Stimulated activated CD4-positive, alpha-beta T cell treated with anti-CD3 and anti-CD28 coated beads, Interleukin-1b, Interleukin-23, amount 100 ng/mL, for 24 hours (primary cell): ENCODE measurements at regions not wholly inside any gene's neighbourhood (a gene's known extent, or its start where the extent isn't known, plus 50 kb on each side); places are given as distances from the start of the nearest gene placed in this dataset.

ENCODE experiments used
- DNase-seq, 4 experiments: peaks; one replicate each; pipeline ENCODE4 v3.0.0-alpha.2; 2020; ENCODE audit warnings: low read depth in 4 of 4, low spot score in 1 of 4

DNA sequence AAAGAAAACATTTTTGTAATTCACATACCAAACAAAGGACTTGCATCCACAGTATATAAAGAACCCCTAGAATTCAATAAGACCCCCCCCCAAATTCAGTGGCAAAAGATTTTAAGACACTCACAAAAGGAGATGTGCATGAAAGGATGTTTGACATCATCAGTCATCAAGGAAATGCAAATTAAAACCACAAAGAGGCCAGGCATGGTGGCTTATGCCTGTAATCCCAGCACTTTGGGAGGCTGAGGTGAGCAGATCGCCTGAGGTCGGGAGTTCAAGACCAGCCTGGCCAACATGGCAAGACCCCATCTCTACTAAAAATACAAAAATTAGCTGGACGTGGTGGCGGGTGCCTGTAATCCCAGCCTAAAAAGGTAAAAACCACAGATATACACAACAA lies 61.3 kb downstream of the AIPL1 start:
- peak in 1 of 4 experiments; percentile 7 for DNase-seq

DNA sequence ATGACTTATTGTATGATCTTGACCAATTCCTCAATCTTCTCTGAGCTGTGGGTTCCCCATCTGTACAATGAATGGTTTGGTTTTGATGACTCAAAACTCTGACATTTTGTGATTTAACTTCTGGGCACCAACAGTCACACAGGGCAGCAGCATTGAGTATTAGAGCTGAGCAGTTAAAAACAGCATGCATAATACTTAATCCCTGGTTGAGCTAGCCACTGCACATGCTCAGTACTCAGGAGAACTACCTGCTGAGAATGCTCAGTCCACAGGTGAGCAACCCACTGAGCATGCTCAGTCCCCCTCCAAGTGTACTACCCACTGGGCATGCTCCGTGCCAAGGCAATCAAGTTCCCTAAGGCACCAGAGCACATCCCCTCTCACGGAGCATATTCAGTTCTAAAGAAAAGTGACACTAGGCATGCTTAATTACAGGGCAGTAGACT lies 68.7 kb downstream of the AIPL1 start:
- DNase-seq: no peak

DNA sequence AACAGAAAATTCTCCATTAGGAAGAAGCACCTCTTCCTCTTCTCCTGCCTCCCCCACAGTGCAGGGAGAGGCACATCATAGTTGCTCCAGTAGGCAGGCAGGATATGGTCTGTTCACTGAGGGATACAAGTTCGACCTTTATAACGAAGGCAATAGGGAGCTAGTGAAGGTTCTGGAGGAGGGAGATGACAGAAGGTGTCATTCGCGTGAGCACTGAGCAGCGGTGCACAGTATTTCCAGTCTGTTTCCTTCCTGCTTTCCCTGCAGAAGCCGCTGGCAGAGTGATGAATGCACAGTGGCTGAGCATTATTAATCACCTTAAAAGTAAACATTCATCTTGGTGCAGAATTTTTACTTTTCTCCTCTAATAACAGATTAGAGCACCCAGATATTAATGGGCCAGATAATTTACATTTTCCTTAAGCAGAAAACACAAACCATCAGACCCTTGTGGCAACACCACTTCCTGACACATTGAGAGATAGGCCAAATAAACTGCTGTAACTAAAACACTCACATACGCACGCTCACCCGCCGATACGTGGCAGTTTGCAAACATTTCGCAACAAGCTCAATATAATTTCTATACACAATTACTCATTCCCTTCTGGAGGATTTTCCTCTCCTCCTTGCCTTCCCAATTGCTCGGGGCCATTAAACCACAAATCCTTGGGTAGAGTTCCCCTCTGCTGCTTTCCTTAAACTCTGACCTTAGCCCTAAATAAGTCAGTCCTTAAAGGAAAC lies 69.5 kb downstream of the AIPL1 start:
- no peak for DNase-seq

DNA sequence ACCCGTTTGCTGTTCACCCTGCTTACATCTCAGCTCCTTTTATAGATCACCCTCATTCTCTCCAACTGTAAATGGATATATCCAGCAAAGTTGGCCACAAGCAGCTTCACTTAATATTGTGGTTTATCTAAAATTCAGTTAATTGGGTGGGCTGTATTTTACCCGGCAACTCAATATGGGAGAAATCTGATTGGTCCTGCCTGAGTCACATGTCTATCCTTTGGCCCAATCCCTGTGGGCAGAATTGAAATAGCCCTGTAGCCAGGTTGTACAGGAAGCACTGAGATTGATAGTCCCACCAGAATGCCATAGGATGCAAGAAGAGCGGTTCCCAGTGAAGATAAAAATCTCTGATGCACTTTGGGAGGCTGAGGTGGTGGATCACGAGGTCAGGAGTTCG lies 73.2 kb downstream of the AIPL1 start:
- no peak for DNase-seq

DNA sequence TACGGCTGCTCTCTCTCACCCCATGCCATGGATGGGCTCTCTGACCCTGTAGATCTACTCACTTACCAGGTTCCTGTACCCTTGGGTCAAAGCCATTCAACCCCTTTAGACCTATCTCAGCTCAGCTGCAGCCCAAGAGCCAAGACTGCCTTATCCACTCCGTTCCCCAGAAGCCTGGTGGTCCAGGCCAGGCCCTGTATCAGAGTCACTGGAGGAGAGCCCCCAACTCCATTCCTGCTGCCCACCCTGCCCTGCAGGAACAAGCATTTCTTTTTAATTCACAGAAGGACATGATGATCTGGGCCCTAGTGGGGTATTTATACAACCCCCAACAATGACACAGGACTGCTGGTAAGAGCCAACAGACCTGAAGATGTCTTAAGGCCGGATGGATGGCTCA lies 76.8 kb downstream of the AIPL1 start:
- no peak for DNase-seq

DNA sequence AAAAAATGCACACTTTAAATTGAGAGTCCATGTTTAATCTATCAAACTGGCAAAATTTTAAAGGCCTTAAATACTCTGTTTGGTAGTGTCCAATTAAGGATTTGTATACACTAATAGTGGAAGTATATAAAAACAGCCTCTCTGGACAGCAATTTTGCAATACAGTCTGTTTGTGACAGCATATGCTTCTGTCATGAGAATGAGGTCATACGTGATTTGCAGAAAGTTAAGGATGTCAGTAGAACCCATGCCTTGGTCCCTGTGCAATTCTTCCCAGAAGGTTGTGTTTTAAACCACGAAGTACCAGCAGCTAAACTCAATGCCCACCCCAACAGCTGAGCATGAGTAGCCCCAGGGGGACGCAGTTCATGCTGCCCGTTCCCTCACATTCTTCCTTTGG lies 78.4 kb downstream of the AIPL1 start:
- DNase-seq: no peak

DNA sequence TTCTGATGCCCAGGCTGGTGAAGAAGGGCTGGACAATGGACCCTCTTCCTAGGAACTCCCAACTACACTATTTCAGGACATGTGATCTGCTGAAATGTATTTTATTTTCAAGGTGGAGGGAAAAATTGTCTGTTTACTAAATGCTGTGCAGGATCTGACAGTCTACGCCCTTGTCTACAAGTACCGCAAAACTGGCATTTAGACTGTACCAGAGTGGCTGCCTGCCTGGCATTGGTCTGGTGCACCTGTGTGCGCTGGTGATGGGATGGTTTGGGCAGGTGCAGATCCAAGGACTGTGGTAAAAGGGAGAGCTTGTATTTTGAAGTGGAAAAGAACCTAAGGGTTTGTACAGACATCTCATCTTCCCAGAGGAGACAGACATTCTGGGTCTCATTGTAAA lies 79.7 kb downstream of the AIPL1 start:
- no peak for DNase-seq

DNA sequence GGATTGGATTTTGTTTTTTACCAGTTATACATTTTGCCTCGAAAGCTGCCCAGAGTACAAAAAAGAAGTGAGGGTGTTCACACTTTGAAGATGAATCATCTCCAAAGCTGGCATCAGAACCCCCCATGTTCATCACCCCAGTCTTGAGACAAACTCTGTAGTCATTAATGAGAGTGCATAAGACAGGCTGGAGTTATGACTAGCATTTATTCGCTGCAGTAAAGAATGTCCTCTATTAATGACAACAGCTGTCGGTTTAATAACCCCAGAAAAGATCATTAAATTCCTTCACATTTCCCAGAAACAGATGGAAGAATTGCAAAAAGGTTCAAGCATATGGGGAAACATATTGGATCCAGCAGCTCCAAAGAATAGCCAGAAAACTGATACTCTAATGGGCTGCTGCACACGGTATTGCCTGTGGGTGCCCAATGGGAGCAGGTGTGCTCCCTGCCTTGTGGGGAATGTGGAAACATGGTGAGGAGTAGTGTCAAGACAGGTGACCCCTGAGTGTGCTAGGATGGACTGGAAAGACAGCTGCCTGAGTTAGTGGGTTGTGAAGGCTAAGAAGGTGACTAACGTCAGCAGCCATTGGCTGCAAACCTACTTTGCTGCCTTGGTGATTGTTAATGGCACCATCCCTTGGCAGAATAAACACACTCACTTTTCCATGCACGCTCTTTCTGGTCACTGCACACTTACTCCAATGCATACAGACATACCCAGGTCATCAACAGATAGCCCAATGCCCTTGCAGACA lies 81.9 kb downstream of the AIPL1 start:
- DNase-seq: no peak

DNA sequence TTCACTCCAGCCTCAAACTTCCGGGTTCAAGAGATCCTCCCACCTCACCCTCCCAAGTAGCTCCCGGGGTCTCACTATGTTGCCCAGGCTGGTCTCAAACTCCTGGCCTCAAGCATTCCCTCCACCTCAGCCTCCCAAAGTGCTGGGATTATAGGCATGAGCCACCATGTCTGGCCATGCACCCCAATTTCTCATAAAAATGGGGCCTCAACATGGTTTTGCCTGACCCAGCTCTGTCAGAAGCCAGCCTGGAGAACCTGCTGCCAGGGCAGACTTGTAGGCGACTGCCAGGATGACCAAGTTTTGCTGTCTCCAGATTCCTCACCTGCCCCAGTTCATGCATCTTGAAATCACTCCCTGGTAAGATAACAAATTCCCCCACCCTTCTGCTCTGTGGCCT lies 82.9 kb downstream of the AIPL1 start:
- DNase-seq: no peak

DNA sequence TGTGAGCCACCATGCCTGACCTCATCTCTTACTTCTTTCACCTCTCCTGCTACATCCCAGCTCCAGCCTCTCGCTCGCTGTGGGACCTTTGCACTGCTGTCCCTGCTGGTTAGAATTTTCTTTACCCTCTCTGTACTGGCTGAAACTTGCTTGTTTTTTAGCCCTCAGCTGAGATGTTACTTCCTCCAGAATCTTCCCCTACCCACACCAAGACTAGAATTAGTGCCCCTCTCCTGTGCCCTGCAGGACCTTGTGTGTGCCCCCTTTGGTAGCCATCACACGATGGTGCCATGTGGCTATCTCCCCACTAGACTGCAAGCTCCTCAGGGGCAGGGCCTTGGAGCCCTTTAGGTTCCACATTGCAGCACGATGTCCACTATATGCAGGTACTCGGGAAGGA lies 84.1 kb downstream of the AIPL1 start:
- no peak for DNase-seq

DNA sequence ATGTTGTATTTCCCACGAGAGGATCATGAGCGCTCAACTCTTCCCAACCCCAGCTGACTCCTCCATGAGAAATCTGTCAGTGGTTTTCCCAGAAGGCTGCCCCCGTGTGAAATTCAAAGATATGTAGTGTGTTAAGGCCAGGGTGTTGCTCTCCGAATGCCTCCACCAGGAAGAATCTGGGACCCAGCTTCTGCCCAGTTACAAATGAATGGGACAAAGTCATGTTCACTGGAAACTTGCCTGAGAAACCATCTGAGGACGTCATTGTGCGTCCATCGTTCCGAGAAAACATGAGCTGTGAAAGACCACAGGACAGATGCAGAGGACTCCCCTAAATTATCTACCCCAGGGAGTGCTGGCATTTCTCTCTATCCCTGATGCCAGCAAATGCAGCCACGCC lies 86.0 kb downstream of the AIPL1 start:
- no peak for DNase-seq

DNA sequence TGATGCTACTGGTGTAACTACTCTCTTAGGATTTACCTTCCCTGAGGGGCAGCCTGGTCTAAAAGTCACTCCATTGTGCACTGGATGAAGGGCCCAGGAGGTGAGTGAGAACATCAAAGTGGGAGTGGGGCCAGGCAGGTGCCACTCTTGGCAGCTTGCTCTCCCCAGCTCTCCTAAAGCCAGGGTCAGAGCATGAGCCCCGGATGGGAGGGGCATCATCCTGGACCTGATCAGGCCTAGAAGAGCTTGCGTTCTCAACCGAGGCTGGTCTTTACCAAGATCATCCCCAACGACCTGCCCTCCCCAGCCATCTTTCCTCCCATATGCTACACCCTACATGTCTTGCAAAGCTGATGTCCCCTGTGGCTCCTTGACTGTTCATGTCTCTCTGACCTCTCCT lies 87.1 kb downstream of the AIPL1 start:
- DNase-seq: no peak

DNA sequence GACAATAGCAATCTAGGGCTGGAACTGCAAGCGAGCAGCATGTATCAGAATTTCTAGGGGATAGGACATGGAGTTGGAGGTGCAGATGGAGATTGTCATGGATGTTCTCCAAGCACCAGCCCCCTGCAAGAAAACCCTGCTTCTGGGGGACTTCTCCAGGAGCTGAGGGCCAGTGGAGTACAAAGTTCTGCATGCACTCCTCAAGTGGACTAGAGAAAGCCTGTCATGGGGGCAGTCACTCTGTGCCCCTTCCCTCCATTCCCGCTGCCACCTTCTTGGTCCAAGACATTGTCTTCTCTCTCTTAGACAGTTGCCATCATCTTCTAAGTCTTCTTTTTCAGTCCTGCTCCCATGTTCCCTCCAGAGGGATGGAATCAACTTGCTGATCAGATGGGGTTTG lies 87.9 kb downstream of the AIPL1 start:
- DNase-seq: no peak

DNA sequence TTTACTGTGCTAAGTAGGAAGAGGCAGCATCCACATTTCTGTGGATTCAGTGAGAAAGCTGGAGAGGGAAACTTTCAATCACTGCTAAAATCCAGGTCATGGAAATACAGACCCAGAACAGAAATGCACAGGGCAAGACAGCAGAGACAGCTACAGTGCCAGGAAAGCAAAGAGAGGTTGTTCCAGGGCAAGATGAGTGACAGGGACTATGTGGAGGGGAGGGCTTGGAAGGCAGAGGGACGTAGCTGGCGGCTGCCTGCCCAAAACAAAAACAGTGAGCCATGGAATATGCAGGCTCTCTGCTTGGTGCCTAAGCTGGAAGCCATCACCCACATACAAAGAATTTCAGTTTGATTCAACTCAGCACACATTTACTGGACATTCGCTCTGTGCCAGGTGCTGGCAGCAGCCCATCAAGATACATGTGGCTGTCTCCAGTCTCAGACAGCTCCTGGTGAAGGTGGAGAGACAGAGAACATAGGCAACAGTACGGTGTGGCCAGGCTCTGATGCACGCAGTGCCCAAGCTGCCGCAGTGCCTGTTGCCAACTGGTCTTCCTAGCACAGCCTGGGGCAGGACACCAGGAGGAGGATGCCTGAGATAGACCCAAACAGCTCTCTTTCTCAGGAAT lies 88.7 kb downstream of the AIPL1 start:
- DNase-seq: no peak

DNA sequence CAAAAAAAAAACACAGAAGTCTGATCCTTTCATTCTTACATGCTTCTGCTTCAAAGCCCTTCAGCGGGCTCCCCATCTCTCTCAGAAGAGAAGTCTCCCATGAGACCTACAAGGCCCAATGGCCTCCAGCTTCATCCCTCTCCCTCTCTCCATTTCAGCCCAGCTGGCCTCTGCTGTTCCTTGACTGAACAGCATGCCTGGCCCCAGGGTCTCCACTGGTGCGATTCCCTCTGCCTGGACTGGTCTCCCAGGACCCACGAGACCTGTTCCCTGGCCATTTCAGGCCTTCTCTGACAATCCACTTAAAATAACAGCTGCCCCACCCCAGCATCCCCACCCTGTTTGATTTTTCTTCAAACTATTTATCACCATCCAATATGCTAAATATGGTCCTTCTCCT lies 91.2 kb downstream of the AIPL1 start:
- DNase-seq: no peak

DNA sequence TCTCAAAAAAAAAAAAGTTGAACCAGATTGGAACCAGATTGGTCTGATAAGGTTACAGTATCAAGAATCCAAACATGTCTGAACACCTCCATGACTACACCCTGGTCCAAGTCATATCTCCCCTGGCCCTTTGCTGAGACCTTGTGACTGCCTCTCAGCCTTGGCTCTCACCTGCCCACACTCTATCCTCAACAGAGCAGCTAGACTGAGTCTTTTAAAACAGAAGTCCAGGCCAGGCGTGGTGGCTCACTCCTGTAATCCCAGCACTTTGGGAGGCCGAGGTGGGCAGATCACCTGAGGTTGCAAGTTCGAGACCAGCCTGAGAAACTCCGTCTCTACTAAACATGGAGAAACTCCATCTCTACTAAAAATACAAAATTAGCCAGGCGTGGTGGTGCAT lies 91.7 kb downstream of the AIPL1 start:
- DNase-seq: no peak

DNA sequence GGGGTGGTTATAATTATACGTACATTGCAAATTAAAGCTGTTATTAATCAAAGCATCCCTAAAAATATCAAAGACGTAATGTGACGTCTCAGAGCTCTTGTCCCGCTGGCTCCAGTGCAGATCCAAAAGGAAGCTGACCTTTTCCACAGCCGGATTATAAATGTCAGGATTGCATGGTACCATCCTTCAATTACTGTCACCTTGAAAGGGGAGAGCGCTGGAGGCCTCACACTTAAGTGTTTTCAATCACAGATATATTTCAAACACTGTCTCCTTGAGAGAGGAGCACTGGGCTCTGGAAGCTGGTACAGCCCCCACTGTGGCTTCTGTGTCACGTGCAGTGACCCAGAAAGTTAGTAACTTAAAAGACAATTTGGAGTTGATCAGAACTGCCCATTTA lies 94.2 kb downstream of the AIPL1 start:
- no peak for DNase-seq

DNA sequence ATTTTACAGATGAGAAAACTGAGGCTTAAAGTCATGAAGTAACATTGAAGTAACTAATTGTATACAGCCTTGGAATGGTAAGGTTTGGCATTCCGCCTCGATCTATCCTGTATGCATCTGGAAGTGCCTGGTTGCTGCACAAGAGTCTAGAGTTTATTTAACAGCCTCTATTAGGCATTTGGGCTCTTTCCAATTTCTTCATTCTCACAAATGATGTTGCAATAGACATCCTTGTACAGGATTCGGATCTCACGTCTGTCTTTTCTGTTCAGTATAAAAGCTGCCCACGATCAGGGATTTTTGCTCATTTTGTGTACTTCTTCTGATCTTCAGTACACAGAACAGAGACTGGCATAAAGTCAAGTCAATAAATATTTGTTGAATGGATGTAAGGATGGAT lies 100.5 kb downstream of the AIPL1 start:
- no peak for DNase-seq

DNA sequence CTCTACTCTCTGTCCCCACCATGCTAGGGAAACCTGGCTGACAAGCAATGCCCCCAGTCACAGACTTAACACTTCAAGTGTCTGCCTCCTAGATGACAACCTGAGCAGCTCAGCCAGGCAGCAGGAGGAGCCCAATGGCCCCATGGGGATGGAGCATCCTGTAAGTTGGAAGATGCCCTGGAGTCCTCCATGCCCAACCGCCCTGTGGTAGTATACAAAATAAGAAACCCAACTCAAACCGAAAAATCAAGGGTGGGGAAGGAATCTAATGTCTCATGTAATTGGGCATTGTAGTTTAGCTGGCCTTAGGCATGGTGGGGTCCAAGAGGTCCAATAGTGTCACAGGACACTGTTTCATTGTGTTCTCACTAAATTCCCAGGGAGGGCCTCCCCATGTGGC lies 104.0 kb downstream of the AIPL1 start:
- DNase-seq: no peak

DNA sequence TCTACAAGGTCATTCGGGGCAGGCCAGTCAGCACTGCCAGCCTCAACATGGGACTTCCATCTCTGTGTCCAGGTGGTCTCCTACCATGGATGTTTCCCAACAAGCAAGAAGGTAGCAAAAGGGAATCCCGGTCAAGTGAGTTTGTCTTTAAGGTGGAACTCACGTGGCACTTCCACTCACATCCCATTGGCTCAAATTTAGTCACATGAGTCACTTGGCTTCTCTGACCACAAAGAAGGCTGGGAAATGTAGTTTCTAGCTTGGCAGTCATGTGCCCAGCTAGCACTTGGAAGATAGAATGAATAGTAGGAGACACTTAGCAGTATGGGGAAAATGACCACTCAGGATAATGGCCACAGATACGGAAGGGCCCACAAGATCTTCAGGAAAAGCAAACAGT lies 106.6 kb downstream of the AIPL1 start:
- DNase-seq: no peak

DNA sequence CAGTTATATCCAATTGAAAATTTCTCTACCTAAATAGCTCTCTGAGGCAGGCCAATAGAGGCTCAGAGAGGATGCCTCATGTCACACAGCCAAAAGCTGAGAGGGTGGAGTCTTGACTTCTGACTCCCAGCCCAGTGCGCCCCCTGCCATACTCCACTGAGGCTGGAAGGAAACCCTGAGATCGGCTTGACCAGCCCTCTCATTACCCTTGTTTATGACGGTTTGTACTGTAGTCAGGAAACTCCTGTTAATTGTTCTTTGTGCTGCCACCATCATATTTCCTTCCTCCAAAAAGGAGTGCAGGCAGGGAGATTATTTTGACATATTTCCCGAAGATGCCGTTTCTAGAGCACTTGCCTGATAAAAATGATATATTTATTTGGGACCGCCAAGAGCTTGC lies 107.9 kb downstream of the AIPL1 start:
- DNase-seq: no peak

DNA sequence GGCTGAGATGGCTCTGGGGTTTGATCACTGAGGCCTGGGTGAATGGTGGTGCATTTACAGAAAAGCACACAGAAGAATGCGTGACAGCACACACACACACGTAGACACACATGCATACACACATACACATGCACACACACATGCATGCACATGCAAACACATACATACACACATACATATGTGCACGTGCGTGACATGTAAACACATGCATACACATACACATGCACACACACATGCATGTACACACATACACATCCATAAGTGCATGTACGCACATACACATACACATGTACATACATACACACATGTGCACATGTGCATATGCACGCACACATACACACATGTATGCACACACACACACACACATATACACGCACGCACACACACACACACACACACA lies 108.4 kb downstream of the AIPL1 start:
- DNase-seq: no peak
